HCT116 (cell line): ENCODE measurements at regions not wholly inside any gene's neighbourhood (a gene's known extent, or its start where the extent isn't known, plus 50 kb on each side); places are given as distances from the start of the nearest gene placed in this dataset.

Experiments used
- CTCF ChIP-seq, 3 experiments: fragments of 200-600 bp in 1 of 3; sonication (generic) in 1 of 3; IDR thresholded peaks in 2 of 3; conservative IDR thresholded peaks in 1 of 3; 2 replicates each; pipeline ENCODE4 v1.5.1; 2012 to 2017; ENCODE audit warnings: low read depth in 2 of 3, low read length in 2 of 3, antibody characterized with exemption in 1 of 3, borderline replicate concordance in 1 of 3, control low read depth in 1 of 3, mild to moderate bottlenecking in 1 of 3, mixed read lengths in 1 of 3, mixed run types in 1 of 3, moderate library complexity in 1 of 3; ENCODE audit not compliant: insufficient read depth in 1 of 3
- EZH2phosphoT487 ChIP-seq: fragments of 200-600 bp; IDR thresholded peaks from 2 replicates; pipeline ENCODE4 v1.6.1; 2018; ENCODE audit warnings: antibody characterized with exemption, borderline replicate concordance
- POLR2A ChIP-seq: IDR thresholded peaks from 2 replicates; pipeline ENCODE4 v1.7.0; 2011; ENCODE audit warnings: borderline replicate concordance; ENCODE audit not compliant: insufficient read depth, insufficient read length; ENCODE audit errors: extremely low read depth
- SIN3A ChIP-seq: IDR thresholded peaks from 2 replicates; pipeline ENCODE4 v1.6.1; 2012; ENCODE audit warnings: low read depth

- TF ChIP-seq SIN3A (no peak), POLR2A (no peak), EZH2phosphoT487 (no peak), CTCF (IDR thresholded peaks at IDR 0.05 in 2 of 3, conservative IDR thresholded peaks at IDR 0.05 in 1 of 3; ENCODE audit: borderline replicate concordance in 1 of 3, insufficient read depth in 1 of 3, low read depth in 2 of 3, low read length in 2 of 3) (no peak)
Observed at GRCh38 chr2:177037569-177037968, 175.0 kb upstream of the HNRNPA3 start.
